ENCODE measurements at regions not wholly inside any gene's neighbourhood (a gene's known extent, or its start where the extent isn't known, plus 50 kb on each side); places are given as distances from the start of the nearest gene placed in this dataset.

DNA sequence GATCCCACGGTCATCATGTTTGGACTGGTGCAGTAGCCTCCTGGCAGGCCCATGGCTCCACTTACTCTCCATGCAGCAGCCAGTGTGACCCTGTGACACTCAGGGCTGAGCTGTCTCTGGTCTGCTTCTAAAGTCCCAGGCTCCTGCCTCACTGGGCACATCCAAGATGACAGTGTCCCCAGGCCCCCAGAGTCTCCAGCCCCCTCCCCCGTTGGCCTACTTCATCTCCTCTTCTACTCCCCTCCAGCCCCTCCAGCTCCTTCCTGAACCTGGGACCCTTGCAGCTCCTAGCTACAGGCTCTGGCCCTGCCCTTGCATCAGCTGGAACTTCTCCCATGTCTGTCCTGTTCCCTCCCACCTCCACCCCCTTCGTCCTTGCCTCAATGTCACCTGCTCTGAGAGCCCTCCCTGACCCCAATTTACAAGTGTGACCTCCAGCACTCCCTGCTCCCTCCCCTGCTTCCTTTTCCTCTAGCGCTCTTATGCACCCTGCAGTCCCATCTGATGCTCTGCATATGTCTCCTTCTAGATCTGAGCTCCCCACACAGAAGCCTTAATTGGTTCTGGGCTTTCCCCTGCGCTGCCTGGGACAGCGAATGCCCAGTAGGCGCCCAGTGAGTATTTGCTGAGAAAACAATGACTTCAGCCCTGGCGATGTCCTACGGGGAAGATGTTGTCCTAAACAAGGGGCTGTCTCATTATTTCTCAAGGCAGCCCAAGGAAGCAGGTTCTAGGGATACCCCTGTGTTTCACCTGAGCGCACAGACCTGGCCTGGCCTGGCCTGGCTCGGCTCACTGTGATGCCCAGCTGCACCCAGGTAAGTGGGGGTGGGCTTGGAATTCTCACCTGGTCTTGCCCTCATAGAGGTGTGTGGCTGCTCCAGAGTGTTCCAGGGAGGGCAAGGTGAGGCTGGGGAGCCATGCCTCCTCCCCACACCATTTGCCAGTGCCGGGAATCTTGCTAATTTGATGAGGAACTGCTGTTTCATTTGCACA is 600.6 kb downstream of the PTPRU start:
- DNase-seq, result no peak

DNA sequence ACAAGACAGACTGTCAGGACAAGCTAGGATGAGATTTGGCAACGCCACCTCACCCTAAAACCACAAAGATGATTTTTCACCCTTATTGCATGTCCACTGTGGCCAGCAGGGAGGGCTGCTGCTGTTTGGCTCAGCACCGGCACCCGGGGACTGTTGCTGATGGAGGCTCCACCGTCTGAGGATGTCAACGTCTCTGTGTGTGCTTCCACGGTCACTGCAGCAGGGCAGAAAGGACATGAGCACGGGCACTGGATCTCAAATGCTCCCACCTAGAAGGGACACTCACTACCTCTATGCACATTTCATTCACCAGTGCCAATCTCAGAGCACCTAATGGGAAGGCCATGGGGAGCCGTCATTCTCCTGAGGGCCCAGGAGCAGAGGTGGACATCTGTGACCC is 599.6 kb downstream of the PTPRU start:
- DNase-seq, result no peak

DNA sequence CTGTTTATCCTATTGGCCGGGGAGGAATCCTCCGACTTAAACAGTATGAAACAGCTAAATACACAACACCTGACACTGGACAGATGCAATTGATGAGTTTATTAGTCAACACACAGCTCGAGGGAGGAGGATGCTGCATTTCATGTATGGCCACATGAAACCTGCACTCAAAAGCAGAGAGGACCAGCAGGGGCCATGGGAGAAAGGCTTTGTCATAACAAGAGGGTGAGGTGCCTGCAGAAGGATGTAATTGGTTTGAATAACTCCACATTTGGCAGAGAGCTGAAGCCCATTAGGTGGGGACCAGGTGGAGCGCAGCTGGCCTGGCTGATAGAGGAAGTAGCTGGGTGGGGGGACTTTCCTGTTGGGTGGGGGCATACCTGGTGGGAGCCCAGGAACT is 599.1 kb downstream of the PTPRU start:
- DNase-seq, result no peak

DNA sequence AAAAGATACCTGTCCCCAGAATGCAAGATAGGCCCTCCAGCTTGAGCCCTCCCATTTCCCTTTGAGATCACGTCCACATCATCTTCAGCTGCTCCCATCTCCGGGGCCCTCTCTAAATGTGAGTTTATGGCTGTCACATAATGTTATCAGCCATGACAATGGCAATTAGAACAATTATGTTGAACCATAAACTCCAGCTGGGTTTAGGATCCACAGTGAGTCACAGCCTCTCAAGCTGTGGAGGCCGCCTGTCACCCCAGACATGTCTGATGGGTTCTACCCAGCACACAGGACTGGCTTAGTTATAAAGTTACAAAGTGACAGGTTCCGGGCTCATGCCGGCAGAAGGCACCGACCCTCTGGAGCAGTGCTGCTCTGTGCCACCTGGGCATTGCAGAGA is 597.3 kb downstream of the PTPRU start:
- DNase-seq, result no peak

DNA sequence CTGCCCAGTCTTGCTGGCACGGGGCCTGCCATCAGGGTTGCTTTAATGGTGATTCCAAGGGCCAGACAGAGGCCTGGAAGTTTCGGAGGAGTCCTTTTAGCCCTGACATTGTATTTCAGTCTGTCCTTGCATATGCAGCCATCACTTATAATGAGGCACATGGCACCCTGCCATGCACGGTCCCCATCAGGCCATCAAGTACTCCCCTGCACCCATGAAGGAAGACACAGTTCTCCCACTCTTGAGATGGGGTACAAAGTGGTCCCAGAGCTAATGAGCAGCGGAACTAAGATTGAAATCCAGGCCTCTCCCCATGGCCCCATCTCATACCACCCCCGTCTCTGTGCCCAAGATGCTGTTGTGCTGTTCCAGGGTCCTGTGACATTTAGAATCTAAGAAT is 596.6 kb downstream of the PTPRU start:
- no peak for DNase-seq

DNA sequence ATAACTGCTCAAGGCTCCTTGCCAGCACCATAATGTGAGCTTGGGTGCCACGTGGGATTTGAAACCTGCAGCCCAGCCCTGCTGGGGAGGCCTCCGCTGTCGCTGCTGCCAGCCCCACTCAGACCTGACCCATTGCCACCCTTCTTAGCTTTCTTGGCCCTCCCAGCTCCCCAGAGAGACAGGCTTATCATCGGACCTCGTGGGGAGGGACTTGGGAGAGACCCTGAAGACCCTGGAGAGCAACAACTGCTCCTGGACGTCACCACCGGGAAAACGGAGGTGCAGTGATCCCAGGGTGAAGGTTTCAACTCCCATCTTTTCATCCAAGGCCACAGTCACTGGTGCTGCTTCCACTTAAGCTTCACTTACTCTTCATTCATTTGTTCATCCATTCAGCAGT is 596.1 kb downstream of the PTPRU start:
- no peak for DNase-seq

DNA sequence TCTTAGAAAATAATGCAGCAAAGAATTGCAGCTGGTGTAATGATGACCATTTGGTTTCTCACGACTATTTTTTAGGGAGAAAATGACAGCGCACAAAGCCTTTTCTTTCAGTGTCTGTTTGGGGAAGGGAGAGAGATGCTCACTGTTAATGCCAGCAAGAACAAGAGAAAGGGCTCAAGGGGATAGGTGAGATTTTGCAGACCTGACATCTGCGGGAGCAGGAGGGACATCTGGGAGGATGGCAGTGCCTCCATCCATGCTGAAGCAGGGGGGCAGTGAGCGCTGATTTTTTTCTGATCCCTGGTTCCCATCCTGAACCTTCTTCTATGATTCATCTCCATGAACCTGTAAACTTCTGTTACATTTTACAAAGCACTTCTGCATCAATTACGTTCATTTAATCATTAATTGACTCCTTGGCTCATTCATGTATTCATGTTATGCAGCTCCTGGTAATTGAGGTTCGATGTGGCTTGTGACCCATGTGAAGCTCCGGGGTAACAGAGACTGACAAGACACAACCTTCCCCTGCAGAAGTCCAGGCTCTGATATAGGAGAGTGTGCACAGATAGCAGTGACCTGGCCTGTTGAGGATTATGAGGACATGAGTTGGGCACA is 595.3 kb downstream of the PTPRU start:
- no peak for DNase-seq

DNA sequence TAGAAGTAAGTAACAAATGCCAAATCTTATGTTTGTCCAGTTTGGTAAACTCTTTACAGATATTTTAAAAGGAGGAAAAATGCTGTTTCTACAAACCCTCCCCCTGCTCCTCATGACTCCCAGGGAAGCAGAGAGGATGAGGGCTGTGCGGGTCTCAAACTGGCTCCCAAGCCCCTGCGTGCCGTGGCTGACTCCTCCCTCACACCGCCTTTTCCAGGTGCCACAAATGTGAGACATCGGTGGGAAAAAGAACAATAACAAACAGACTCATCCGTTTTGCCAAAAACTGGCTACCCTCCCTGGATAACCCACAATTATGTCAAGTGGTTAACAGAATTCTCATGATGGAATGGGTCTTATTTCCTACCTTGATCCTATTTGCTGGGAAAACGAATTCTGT is 594.6 kb downstream of the PTPRU start:
- no peak for DNase-seq

DNA sequence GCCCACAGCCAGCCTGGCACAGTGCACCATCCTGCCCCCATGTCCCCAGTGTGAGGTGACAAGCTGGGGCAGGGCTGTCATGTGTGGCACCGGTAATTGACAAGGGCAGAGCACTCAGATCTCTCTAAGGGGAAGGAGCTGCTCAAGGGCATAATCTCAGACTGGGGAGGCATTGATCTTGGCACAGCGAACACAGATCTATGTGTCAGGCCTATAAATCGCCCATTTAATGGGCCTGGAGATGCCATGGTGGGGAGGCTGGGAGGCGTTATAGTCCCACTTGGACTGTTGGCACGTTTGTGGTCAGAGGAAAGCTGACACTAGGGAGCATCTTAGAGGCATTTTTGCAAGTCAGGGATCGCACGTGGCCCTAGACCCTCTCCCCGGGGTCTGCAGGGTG is 594.1 kb downstream of the PTPRU start:
- DNase-seq, result no peak

DNA sequence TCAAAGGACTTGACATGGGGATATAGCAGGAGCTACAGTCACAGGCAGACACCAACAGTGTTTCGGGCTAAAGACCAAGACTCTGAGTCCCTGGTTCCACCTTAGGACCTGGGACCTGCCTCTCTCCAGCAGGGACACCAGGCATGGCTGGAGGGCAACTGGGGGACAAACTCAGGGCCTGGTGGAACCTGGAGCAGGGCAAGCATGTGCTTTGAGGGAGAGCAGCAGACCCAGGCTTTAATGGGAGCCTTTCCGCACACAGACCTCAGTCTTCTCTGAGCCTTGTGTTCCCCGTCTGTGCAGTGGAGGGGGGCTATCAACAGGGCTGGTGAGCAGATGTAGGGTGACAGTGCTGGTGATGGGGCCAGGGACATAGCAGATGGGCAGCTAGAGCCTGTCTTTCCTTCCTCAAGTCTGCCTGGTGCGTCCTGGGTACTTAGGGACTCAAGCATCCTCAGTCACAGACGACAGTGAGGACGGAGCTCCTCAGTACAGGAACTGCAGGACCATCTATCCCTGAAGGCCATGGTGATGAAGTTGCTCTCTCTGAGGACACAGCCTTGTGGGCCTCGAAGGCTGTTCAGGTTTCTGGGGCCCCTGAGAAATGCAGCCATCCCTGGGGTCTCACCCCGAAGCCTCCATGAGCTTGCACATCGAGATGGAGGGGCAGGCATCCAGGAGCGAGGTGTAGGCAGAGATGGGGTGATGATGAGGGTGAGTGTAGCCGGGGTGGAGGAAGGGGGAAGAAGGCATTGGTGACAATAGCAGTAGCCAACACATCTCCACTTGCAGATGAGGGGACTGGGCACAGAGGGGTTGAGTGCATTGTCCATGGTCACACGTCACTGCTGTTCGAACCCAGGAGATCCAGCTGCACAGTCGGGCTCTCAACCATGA is 593.4 kb downstream of the PTPRU start:
- no peak for DNase-seq

DNA sequence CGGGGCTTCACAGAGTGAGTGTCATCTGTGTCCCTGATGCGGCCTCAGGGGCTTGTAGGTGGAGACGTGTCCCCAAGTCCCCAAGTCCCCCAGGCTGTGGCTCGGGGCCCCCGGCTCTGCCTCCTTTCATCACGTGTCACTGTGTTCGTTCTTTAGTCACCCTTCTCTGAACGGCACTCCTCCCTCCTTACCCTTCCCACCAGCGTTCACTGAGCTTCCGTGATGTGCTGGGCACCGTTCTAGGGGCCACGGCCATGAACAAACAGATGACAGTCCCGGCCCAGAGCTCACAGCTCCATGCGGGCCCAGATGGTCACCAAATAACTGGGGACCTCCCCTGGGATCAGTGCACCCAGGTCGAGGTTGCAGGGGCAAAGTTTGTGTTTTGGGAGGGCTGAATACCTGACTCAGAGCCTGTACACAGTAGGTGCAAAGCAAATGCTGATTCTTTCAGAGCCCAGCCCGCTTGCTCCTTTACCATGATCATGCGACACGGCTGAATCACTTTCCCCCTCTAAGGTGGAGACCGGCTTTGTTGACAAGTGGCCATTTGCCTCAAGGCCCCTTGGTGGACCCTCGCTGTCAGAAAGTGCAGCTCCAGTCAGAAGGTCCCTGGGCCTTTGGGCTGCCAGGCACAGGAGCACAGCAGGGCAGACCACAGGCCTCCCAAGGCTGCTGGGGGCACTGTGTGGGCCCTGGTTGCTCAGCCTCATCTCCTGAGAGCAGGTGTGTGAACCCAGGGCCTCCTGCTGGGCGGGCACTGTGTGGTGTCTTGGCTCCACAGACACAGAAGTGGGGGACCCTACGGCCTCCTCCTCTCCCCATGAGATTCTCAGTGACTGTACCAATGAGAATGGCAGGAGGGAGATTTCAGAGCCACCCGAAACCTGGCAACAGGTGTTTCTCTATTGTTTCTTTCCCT is 592.5 kb downstream of the PTPRU start:
- DNase-seq, result no peak

DNA sequence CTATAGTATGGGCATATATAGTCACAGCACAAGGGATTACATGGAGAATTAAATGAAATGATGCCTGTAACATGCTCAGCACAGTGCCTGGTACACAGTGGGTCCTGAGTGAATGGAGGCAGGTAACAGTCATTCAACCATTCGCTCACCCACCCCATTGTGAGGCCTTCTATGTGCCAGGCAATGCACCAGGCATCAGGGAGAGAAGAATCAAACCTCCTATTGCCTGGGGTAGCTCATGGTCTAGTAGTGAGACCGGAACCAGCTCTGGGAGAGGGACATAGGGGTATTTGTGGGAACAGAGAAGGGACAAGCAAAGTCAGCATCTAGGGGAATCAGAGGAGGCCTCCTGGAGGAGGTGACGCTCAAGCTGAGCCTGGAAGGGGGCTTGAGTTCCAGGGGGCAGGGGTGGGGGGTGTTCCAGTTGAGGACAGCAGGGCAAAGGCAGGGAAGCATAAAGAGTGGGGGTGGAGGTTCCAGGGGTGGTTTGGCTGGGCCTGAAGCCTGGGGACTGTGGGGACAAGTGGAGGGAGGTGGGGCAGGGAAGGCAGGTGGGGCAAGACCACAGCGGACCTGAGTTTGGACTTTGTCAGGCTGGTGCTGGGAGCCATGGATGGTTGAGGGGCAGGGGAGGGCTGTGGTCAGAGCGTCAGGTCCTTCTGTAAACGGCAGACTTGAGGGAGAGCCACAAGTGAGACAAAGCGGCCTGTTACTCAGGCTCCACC is 591.6 kb downstream of the PTPRU start:
- no peak for DNase-seq

DNA sequence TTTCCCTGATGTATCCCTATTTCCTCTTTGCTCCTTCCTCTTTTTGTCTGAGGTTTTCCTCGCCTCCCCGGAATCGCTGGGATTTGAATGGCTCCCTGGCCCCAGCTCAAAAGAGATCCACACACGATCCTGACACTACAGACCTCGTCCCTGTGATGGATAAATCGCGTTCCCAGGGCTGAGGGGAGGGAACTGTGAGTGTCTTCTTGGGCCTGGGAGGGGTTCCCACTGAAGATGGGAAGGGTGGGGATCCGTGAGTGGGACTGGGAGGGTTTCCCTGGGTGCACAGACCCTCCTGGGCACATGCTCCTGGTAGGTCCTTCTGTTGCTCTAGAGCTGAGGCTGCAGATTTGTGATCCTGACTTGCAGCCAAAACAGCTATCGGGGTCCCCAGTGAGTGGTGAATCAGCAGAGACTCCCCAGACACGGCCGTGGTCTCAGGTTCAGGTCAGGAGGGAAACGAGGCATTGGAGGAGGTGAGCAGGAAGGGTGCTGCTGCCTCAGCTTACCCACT is 591.0 kb downstream of the PTPRU start:
- no peak for DNase-seq

DNA sequence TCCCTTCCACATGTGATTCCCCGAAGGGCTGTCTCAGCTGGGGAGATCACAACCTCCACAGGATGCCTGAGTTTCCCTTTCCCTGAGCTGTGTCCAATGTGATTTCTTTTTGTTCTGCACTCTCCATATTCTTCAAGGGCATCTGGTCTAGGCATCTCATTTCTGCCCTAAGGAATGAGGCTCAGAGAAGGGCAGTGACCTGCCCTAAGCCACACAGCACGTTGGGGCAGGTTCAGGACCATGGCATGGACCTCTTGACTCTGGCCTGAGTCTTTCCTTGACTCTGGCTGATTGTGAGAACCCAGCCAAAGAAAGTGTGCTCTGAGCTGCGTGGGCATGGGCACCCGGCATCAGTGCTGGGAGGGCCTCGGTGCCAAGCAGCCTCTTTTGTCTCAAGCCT is 590.3 kb downstream of the PTPRU start:
- DNase-seq, result no peak

DNA sequence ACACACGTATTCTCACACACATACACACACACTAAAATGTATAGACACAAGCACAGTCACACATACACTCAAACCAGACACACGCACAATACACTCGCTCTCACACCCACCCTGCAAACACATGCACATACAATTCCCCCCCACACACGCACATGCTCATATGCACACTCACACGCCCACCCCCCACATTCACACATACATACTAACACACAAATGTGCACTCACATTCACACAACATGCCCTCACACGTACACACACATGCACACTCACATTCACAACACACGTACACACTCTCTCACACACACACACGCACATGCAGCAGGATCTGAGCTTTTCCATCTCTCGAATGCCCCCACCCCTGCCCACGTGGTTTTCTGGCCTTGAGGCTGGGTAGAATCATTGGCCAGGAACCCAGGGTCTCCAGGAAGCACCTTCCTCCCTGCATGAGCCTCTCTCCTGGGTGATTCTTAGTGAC is 589.7 kb downstream of the PTPRU start:
- DNase-seq, result no peak

DNA sequence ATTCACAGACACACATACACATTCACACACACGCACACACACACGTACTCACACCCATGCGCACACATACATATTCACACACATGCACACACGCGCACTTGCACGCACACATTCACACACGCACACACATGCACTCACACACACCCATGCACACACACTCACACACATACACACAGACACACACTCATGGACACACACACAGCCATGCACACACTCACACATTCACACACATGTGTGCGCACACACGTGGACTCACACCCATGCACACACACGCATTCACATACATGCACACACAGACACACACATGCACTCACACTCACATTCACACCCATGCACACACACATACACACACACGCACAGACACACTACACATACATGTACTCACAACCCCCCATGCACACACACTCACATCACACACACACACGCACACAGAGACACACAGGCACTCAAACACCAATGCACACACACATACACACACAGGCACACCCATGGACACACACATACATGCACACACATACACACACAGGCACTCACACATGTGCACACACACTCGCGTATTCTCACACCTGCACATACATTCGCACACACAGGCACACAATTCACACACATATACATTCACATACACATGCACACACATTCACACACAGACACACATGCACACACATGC is 589.1 kb downstream of the PTPRU start:
- no peak for DNase-seq

DNA sequence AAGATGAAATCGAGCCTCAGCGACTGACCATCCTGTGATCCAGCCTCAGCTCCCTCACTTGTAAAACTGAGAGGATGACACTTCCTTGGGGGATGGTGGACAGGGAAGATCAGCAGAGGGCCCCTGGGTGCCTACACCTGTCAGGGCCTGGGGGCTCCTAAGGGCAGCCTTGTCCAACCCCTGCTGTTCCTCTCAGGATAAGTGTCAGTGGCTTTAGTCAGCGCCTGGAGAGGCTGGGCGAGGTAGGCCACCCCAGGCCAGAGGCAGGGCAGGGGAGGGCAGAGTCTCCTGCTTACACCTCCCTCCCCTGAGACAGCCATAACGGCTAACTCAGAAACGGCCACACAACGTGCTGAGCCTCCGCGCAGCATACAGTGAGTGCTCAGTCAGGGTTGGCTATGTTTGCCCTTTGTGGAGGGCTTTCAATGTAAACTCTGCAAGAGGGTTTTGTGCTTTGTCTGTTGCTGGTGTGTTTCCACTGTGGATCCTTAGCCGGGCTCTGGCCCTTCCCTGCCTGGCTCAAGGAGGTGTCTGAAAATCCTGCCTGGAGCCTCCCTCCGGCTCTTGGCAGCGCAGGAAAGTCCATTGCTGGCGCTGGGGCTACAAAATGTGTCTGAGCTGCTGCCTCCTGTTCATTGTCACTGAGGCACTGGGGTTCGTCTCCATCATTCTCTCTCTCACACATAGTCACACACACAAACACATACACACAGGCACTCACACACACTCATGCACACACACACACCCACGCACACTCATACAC is 588.4 kb downstream of the PTPRU start:
- DNase-seq, result no peak

DNA sequence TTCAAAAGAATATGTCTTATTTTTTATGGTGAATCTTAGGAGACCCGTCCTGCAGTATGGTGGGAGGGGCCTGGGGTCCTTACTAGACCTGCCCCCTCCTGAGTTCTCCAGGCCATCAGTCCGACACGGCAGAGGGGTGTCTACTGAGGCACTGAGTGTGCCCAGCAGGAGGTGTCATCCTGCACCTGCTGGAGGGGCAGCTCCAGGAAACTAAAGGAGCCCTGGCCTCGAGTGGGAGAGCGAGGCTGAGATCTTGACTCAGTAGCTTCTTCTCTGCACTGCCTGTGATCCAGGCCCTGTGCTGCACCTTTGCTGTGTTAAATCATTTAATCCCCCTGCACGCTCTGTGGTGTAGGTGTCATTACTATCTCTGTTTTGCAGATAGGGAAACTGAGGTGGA is 587.7 kb downstream of the PTPRU start:
- DNase-seq, result no peak

DNA sequence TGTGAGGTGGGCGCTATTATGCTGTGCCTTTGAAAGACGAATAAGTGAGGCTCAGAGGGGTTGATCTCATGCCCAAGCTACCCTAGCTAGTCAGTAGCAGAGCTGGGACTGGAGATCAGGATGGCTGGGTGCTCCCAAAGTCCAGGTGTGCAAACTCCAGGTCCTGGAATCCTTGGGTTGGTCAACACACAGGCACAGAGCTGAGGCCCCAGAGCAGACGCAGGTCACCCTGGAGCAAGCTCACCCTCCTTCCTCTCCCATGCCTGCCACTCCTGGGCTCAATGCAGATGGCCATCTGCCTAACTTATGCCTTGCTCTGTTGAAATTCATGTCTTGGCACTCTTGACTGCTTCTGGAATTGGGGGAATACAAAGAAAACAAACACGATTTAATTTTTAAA is 587.2 kb downstream of the PTPRU start:
- no peak for DNase-seq

DNA sequence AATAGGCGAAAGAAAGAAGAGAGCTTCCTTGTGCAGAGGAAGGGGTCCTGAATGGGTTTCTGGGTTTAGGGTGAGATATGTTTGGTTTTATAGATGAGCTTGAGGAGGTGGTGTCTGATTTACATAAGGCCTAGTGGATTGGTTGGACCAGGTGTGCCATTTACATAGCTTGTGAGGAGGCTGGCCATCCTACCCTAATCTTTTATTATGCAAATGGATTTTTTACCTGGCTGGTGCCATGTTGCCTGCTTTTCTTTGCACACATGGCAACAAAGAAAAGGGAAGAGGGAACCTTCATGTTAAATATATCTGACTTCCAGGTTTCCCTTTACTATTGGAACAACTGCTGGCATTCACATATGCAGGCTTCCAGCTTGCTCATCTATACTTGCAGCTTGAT is 585.3 kb downstream of the PTPRU start:
- no peak for DNase-seq

Measured in GDM1 (cell line).